ENCODE measurements at regions not wholly inside any gene's neighbourhood (a gene's known extent, or its start where the extent isn't known, plus 50 kb on each side); places are given as distances from the start of the nearest gene placed in this dataset.

GRCh38 chr2:187989925-187990623 lies 301.6 kb upstream of the GULP1 start:
- 94% methylated on average over 2 of the region's 2 CpGs for WGBS

GRCh38 chr2:187991389-187991788 lies 300.3 kb upstream of the GULP1 start:
- TF ChIP-seq POLR2A (IDR thresholded peaks at IDR 0.05) (no peak), POLR2AphosphoS5 (IDR thresholded peaks at IDR 0.05) (no peak), CTCF (IDR thresholded peaks at IDR 0.05) (no peak)
- intact Hi-C loops (cut with DNase I): no loop called here
- Histone ChIP-seq H3K4me3 (no peak overlapping the region), H3K27me3 (replicated peaks; ENCODE audit: insufficient read depth) (no peaks in the 10 kb centered on the region), H3K9me3 (no peaks in the 10 kb centered on the region), H3K4me1 (replicated peaks) (no peaks in the 10 kb centered on the region), H3K36me3 (no peaks in the 10 kb centered on the region), H3K27ac (no peak overlapping the region)
- no peak for DNase-seq (ENCODE audit: low spot score)
- WGBS: 79% methylated on average over 1 of the region's 1 CpG

More at GRCh38 chr2:187989925-187990623, 301.6 kb upstream of the GULP1 start:
- Histone ChIP-seq H3K27me3 (replicated peaks; ENCODE audit: insufficient read depth) (no peaks in the 10 kb centered on the region), H3K27ac (no peak overlapping the region), H3K9me3 (no peaks in the 10 kb centered on the region), H3K4me3 (no peak overlapping the region), H3K4me1 (replicated peaks) (no peaks in the 10 kb centered on the region), H3K36me3 (no peaks in the 10 kb centered on the region)
- DNase-seq (ENCODE audit: low spot score): no peak
- intact Hi-C loops (cut with DNase I): no loop called here
- TF ChIP-seq POLR2AphosphoS5 (IDR thresholded peaks at IDR 0.05): no peak
- no peak for TF ChIP-seq CTCF (IDR thresholded peaks at IDR 0.05)
- no peak for TF ChIP-seq POLR2A (IDR thresholded peaks at IDR 0.05)

GRCh38 chr2:187994464-187995331 lies 297.0 kb upstream of the GULP1 start:
- 73% methylated on average over 5 of the region's 5 CpGs for WGBS
- no peak overlapping the region for H3K4me3 ChIP-seq
- H3K27ac ChIP-seq: no peak overlapping the region
- no peak for TF ChIP-seq CTCF (IDR thresholded peaks at IDR 0.05)
- no peak for TF ChIP-seq POLR2AphosphoS5 (IDR thresholded peaks at IDR 0.05)
- no peak for TF ChIP-seq POLR2A (IDR thresholded peaks at IDR 0.05)
- no peaks in the 10 kb centered on the region for H3K9me3 ChIP-seq
- H3K27me3 ChIP-seq (replicated peaks; ENCODE audit: insufficient read depth): no peaks in the 10 kb centered on the region
- no peak for DNase-seq (ENCODE audit: low spot score)
- no peaks in the 10 kb centered on the region for H3K4me1 ChIP-seq (replicated peaks)
- intact Hi-C loops (cut with DNase I): no loop called here
- H3K36me3 ChIP-seq: no peaks in the 10 kb centered on the region

GRCh38 chr2:187995556-187995955 lies 296.1 kb upstream of the GULP1 start:
- intact Hi-C loops (cut with DNase I): no loop called here
- Histone ChIP-seq H3K4me1 (replicated peaks) (no peaks in the 10 kb centered on the region), H3K36me3 (no peaks in the 10 kb centered on the region), H3K9me3 (no peaks in the 10 kb centered on the region), H3K27me3 (replicated peaks; ENCODE audit: insufficient read depth) (no peaks in the 10 kb centered on the region), H3K4me3 (no peak overlapping the region), H3K27ac (no peak overlapping the region)
- no peak for DNase-seq (ENCODE audit: low spot score)
- 87% methylated on average over 6 of the region's 6 CpGs for WGBS
- TF ChIP-seq POLR2A (IDR thresholded peaks at IDR 0.05) (no peak), POLR2AphosphoS5 (IDR thresholded peaks at IDR 0.05) (no peak), CTCF (IDR thresholded peaks at IDR 0.05) (no peak)
